ENCODE measurements at regions not wholly inside any gene's neighbourhood (a gene's known extent, or its start where the extent isn't known, plus 50 kb on each side); places are given as distances from the start of the nearest gene placed in this dataset.

DNA sequence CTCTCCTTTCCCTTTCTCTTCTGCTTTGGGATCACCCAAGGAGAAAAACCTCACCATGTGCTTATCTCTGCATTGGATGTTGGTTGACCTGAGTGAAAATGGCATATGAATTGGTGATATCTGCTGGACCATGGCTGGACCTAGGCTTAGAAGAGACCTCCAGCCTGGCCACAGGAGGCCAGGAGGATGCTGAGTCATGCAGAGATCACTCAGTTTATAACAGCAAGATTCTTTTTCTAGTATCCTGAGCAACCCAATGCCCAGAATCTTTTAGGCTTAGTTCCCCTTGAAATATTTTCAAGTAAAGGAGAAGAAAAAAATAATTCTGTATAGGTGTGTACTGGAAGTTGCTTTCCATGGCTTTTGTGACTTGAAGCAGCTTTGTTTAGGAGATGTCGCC is 236.3 kb downstream of the KLF6 start:
- TF ChIP-seq, protein P1, sequence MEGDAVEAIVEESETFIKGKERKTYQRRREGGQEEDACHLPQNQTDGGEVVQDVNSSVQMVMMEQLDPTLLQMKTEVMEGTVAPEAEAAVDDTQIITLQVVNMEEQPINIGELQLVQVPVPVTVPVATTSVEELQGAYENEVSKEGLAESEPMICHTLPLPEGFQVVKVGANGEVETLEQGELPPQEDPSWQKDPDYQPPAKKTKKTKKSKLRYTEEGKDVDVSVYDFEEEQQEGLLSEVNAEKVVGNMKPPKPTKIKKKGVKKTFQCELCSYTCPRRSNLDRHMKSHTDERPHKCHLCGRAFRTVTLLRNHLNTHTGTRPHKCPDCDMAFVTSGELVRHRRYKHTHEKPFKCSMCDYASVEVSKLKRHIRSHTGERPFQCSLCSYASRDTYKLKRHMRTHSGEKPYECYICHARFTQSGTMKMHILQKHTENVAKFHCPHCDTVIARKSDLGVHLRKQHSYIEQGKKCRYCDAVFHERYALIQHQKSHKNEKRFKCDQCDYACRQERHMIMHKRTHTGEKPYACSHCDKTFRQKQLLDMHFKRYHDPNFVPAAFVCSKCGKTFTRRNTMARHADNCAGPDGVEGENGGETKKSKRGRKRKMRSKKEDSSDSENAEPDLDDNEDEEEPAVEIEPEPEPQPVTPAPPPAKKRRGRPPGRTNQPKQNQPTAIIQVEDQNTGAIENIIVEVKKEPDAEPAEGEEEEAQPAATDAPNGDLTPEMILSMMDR (IDR thresholded peaks at IDR 0.05; ENCODE audit: insufficient read depth, missing control alignments): no peak
- DNase-seq (ENCODE audit: insufficient read length, low spot score) (no peak), FAIRE-seq (no peak)

DNA sequence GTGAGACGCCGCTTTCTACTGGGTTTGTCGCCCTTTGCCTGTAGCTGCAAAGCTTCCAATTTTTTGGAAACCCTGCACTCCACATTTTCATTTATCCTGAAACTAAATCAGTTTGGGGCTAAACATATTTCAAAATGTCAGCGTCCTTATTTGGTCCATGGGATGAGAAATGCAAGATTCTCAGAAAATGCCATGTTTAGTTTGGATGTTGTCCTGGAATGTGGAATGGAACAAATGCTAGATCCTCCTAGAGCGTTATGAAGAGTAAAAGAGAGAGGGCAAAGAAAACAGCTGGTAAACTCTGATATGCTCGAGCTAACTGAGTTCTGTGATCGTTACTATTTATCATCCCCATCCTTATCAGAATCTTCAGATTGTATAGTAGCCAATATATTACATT is 236.9 kb downstream of the KLF6 start:
- FAIRE-seq (no peak), DNase-seq (ENCODE audit: insufficient read length, low spot score) (no peak)
- TF ChIP-seq, protein P1 (IDR thresholded peaks at IDR 0.05; ENCODE audit: insufficient read depth, missing control alignments): no peak

DNA sequence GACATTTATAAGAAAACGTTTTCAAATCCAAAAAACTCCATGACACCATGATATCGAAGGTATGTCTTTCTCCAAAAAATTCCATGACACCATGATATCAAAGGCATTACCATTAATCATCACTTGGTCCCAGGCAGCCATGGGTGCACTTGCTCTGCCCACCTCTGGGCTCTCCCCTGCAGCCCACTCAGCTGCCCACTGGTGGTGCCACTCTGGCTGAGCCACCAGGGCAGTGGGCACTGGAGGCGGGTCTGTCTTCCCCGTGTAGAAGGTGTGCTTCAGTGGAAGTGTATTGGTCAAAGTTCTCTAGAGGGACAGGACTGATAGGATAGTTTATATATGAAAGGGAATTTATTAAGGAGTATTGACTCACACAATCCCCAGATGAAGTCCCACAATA is 240.4 kb downstream of the KLF6 start:
- no peak for FAIRE-seq
- TF ChIP-seq, protein P1 (IDR thresholded peaks at IDR 0.05; ENCODE audit: insufficient read depth, missing control alignments): no peak
- no peak for DNase-seq (ENCODE audit: insufficient read length, low spot score)

DNA sequence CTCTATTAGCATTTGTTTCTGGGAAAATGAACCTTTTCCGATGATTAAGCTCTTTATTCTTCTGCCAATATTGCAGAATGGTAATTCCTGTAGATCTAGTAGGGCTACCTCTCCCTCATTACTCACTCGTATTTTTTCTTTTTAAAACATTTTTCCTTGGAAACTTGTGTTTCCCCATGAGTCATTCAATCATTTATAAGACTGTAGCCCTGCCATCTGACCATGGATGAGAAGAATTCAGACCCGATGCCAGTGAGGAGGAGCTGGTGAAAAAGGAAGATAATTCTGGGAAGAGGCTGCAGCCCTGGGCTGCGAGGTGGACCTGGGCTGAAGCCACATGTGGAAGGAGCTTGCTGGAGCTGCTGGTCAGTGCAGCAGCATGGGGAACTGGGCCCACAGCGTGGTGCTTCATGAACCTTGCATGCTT is 242.8 kb downstream of the KLF6 start:
- no peak for FAIRE-seq
- DNase-seq (ENCODE audit: insufficient read length, low spot score): no peak
- TF ChIP-seq, protein P1 (IDR thresholded peaks at IDR 0.05; ENCODE audit: insufficient read depth, missing control alignments): no peak

DNA sequence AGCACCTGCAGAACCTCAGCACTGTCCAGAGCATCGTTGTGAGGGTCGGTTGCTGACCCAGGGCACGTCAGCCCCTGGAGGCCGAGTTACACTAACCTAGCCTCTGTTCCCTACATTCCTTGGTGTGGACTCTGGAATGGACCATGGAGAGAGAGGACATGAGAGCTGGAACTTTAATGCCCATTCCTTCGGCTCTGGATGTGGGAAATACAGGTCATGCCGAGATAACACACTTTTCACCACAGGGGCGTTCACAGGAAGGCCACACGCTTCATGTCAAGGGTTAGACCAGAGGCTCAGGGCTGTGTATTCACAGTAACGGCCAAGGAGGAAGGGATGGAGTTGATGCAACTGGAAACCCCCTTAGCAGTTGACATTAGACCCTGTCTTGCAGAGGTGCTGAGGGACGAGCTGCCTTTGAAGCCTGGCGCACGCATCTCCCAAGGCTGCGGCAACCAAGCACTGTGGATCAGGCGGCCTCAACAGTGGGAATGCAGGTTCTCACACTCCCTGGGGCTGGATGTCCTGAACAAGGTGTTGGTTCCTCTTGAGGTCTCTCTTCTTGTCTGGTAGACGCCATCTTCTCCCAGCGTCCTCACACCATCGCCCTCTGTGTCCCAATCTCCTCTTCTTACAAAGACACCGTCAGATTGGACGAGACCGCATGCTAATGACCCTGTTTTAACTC is 245.2 kb downstream of the KLF6 start:
- TF ChIP-seq, protein P1 (IDR thresholded peaks at IDR 0.05; ENCODE audit: insufficient read depth, missing control alignments): no peak
- FAIRE-seq (no peak), DNase-seq (ENCODE audit: insufficient read length, low spot score) (no peak)

DNA sequence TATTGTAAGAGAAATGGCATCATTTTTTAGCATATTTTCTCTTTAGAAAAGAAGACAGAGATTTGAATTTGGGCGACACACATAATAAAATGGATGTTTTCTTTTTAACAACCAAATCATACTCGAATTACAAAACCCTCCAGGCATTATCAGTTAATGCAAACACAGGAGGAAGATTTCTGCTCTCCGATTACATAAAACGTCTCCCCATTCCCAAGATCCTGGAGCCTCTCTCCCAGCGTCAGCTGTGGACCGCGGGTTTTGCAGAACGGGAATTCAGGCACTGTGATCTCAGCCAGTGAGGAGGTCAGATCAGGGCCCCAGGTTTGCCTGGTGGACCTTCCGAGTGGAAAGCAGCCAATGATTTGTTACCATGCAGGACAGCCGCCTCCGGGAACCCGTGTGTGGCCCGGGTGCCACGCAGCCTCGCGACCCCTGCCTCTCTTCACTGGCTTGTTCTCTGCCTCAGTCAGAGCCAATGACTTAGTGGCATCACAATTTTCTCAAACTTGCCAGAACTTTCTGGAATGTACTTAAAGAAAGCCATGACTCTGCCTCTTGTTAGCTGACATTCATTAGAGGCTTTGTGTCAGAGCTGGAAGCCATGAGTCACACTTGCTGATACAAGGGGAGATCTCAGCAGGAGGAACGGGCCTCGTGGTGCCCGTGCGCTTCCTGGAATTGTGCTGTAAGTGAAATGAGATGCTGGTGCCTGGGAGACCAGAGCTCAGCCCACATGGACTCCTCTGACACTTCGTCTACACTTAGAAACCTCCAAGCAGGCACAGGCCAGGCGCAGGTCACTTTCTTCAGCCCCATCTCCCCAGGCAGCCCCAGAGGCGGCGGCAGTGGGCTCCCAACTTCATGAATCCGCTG is 246.1 kb downstream of the KLF6 start:
- no peak for DNase-seq (ENCODE audit: insufficient read length, low spot score)
- TF ChIP-seq, protein P1 (IDR thresholded peaks at IDR 0.05; ENCODE audit: insufficient read depth, missing control alignments): no peak
- FAIRE-seq: no peak

DNA sequence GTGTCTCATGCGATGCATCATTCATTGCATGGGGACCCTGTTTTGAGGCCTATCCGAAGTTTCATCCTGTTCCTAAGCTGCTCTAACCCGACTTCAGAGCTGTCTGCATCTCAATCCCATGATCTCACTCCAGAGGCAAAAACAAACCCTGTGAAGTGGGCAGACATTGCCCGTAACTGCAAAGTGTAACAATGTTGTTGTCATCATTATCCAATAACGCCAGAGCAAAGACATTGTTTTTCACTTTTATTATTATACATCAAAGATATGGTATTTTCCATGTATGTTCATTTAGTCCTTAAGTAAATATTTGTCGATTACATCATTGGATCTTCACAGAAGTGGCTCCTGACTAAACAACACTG is 246.7 kb downstream of the KLF6 start:
- DNase-seq (ENCODE audit: insufficient read length, low spot score) (no peak), FAIRE-seq (no peak)
- TF ChIP-seq, protein P1 (IDR thresholded peaks at IDR 0.05; ENCODE audit: insufficient read depth, missing control alignments): no peak

Measured in D721Med (cell line).